GM11168 (cell line): ENCODE measurements at regions not wholly inside any gene's neighbourhood (a gene's known extent, or its start where the extent isn't known, plus 50 kb on each side); places are given as distances from the start of the nearest gene placed in this dataset.

Source experiments
- in situ Hi-C: fragments of 300-500 bp; cut with MboI; formaldehyde crosslinking; loops from one replicate; pipeline ENCODE4 v1.12.0; 2022; ENCODE audit warnings: low sequenced_read_pairs; ENCODE audit not compliant: unreplicated experiment

- in situ Hi-C loops = no loop called here
Measured at GRCh38 chr14:58805605-58806409, 168.0 kb downstream of the DACT1 start.

- in situ Hi-C loops = no loop called here
Measured at GRCh38 chr14:58807191-58807590, 169.4 kb downstream of the DACT1 start.

- in situ Hi-C loops = no loop called here
Measured at GRCh38 chr14:58808828-58809227, 171.1 kb downstream of the DACT1 start.

GRCh38 chr14:58809520-58809919 lies 171.8 kb downstream of the DACT1 start:
- in situ Hi-C loops = no loop called here

- in situ Hi-C loops = no loop called here
Measured at GRCh38 chr14:58812050-58812910, 174.5 kb downstream of the DACT1 start.

GRCh38 chr14:58813745-58814144 lies 176.0 kb downstream of the DACT1 start:
- in situ Hi-C loops = no loop called here

GRCh38 chr14:58814466-58814865 lies 176.7 kb downstream of the DACT1 start:
- in situ Hi-C loops = no loop called here

- in situ Hi-C loops = no loop called here
Measured at GRCh38 chr14:58815161-58815701, 177.5 kb downstream of the DACT1 start.

- in situ Hi-C loops = no loop called here
Measured at GRCh38 chr14:58815794-58816193, 178.0 kb downstream of the DACT1 start.

- in situ Hi-C loops = no loop called here
Measured at GRCh38 chr14:58816416-58817115, 178.8 kb downstream of the DACT1 start.

GRCh38 chr14:58817846-58818245 lies 180.1 kb downstream of the DACT1 start:
- in situ Hi-C loops = no loop called here

- in situ Hi-C loops = no loop called here
Measured at GRCh38 chr14:58820032-58820431, 182.3 kb downstream of the DACT1 start.

GRCh38 chr14:58821421-58821820 lies 183.7 kb downstream of the DACT1 start:
- in situ Hi-C loops = no loop called here

GRCh38 chr14:58822856-58823255 lies 185.1 kb downstream of the DACT1 start:
- in situ Hi-C loops = no loop called here

GRCh38 chr14:58823312-58823711 lies 185.6 kb downstream of the DACT1 start:
- in situ Hi-C loops = no loop called here

- in situ Hi-C loops = no loop called here
Measured at GRCh38 chr14:58824106-58824505, 186.3 kb downstream of the DACT1 start.

GRCh38 chr14:58824796-58825195 lies 187.0 kb downstream of the DACT1 start:
- in situ Hi-C loops = no loop called here

GRCh38 chr14:58825606-58826005 lies 187.8 kb downstream of the DACT1 start:
- in situ Hi-C loops = no loop called here

- in situ Hi-C loops = no loop called here
Measured at GRCh38 chr14:58826845-58827686, 189.3 kb downstream of the DACT1 start.

GRCh38 chr14:58828298-58828697 lies 190.5 kb downstream of the DACT1 start:
- in situ Hi-C loops = no loop called here
